Fibroblast of skin of back (primary cell): ENCODE measurements at regions not wholly inside any gene's neighbourhood (a gene's known extent, or its start where the extent isn't known, plus 50 kb on each side); places are given as distances from the start of the nearest gene placed in this dataset.
"Not testable (repeated sequence)": the region's sequence is repeated elsewhere in the genome, so short reads cannot be mapped to it uniquely, and the experiment has no call there.

Source experiments
- DNase-seq: peaks from one replicate; pipeline ENCODE4 v3.0.0-alpha.2; 2013

- DNase-seq = no peak
Measured at GRCh38 chr6:164099269-164099865, 684.8 kb downstream of the QKI start.

GRCh38 chr6:164098857-164099267 lies 684.3 kb downstream of the QKI start:
- DNase-seq = no peak

- DNase-seq = peak; percentile 75
Measured at GRCh38 chr6:164097551-164098398, 683.3 kb downstream of the QKI start.

- no peak for DNase-seq
Measured at GRCh38 chr6:164097056-164097455, 682.5 kb downstream of the QKI start.

GRCh38 chr6:164095056-164095455 lies 680.5 kb downstream of the QKI start:
- no peak for DNase-seq

- DNase-seq = no peak
Measured at GRCh38 chr6:164087870-164088269, 673.4 kb downstream of the QKI start.

- DNase-seq = no peak
Measured at GRCh38 chr6:164087211-164087610, 672.7 kb downstream of the QKI start.

GRCh38 chr6:164086076-164086887 lies 671.8 kb downstream of the QKI start:
- no peak for DNase-seq

- DNase-seq = peak; percentile 73
Measured at GRCh38 chr6:164085091-164086075, 670.9 kb downstream of the QKI start.

- DNase-seq = no peak
Measured at GRCh38 chr6:164079275-164079600, 664.7 kb downstream of the QKI start.

GRCh38 chr6:164078532-164079274 lies 664.2 kb downstream of the QKI start:
- no peak for DNase-seq

GRCh38 chr6:164076818-164077532 lies 662.5 kb downstream of the QKI start:
- not testable (repeated sequence) for DNase-seq

- DNase-seq = no peak
Measured at GRCh38 chr6:164075981-164076615, 661.6 kb downstream of the QKI start.

GRCh38 chr6:164072240-164072666 lies 657.7 kb downstream of the QKI start:
- DNase-seq = no peak

- DNase-seq = no peak
Measured at GRCh38 chr6:164069350-164069990, 655.0 kb downstream of the QKI start.

GRCh38 chr6:164068527-164068926 lies 654.0 kb downstream of the QKI start:
- DNase-seq = no peak

GRCh38 chr6:164066766-164067165 lies 652.2 kb downstream of the QKI start:
- DNase-seq = no peak

- DNase-seq = no peak
Measured at GRCh38 chr6:164066335-164066734, 651.8 kb downstream of the QKI start.

- DNase-seq = no peak
Measured at GRCh38 chr6:164063346-164063745, 648.8 kb downstream of the QKI start.

- no peak for DNase-seq
Measured at GRCh38 chr6:164062872-164063271, 648.4 kb downstream of the QKI start.
